NCI-H2227 (cell line): ENCODE measurements at regions not wholly inside any gene's neighbourhood (a gene's known extent, or its start where the extent isn't known, plus 50 kb on each side); places are given as distances from the start of the nearest gene placed in this dataset.

ENCODE experiments used
- DNase-seq: peaks from one replicate; lab custom pipeline; 2025; ENCODE audit not compliant: unreplicated experiment; lab: John Stamatoyannopoulos, UW

DNA sequence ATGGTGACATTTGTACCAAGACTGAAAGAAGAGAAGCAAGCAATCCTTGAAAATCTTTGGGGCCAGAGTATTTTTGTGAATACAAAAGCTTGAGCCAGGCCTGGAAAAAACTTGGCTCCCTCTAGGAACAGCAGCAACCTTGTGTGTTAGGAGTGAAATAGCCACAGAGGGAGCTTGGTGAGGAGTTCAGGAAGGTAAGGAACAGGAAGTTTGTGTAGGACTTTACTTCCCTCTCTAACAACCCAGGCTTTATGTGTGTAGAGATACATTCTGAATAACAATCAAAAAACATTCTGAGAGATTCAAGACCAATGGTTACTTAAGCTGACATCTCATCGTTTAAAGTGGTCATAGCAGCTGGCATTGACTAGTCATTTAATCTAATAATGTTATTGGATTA lies 668.5 kb downstream of the PCDH18 start:
- DNase-seq, result no peak

DNA sequence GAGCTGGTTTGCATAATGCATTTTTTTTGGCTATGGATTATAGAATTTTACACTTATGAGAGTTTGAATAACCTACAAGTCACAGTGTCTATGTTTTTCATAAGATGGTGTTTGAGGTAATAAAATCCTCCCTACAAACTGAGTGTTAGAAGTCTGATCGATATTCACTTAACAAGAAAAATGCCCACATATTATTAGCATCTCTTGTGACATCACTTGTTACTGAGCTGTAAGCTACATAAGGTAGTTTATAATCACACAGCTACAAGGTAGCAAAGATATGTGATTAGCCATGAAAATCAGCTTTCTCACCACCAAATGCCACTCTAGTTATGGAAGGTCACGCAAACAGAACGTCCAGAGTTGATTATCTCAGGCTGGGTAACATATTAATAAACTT lies 669.6 kb downstream of the PCDH18 start:
- no peak for DNase-seq

DNA sequence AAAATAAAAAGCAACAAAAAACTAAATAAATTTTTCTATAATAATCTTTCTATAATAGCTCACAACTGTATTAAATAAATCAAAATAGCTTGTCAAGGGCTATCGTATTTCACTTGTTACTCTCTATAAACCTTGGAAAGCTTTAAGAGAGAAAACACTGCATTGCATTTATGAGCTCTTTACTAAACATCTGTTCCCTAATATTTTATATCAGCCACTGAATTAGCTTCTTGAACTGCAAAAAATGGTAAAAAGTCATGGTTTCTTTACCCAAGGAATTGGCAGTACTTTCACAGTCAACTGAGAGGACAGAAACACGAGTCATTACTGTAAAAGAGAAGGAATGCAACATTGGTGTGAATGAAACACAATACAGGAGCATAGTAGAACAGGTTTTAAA lies 671.2 kb downstream of the PCDH18 start:
- DNase-seq, result no peak

DNA sequence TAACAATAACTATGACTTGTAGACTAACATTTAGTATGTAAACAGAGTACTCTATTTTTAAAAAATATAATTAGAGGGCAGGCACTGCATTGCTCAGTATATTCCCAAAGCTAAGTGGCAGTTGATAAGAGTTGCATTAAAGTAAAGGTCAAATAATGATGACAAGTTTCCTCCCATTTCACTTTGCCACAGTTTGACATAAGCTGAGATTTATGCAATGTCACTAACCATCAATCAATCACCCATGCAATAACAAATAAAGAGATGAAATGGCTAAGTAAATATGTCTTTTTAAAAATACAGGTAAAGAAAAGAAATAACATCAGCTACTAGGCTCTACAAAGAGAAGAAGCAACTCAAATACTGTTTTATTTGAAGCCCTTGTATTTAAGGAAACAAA lies 673.4 kb downstream of the PCDH18 start:
- no peak for DNase-seq

DNA sequence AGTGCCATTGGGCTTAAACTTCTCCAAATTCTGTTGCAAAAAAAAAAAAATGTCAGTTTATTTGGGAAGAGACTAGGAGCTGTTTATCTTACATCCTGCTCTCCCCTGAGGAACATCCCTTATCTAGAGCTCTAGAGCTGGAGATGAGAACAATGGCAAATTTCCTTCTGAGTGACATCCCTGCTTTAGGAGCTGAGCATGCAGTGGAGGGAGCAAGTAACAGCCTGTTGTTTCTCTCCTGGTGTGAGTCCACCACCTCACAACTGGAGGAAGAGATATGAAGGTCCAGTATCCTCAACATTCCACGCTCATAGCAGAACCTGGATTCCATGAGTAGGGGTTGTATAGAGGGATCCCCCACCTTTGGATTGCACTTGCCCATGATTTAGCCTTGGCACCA lies 676.4 kb downstream of the PCDH18 start:
- DNase-seq, result no peak

DNA sequence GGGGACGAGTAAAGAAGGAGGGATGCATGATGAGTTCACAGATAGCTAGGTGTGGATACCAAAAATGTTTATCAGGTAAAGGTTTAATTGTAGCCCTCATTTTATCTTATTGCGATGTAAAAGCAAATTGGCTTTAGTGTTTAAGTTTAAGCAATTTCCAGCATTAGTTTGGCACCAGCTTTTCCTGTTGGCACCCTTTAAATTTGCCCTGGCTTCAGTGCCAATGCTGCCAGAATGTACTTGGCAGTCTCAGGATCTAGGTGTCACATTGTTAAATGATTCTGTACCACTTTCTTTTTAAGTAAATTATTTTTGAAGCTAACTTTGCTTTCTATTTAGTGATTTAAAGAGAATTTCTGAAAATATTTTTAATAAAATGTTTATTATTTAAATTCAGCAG lies 681.8 kb downstream of the PCDH18 start:
- DNase-seq, result no peak

DNA sequence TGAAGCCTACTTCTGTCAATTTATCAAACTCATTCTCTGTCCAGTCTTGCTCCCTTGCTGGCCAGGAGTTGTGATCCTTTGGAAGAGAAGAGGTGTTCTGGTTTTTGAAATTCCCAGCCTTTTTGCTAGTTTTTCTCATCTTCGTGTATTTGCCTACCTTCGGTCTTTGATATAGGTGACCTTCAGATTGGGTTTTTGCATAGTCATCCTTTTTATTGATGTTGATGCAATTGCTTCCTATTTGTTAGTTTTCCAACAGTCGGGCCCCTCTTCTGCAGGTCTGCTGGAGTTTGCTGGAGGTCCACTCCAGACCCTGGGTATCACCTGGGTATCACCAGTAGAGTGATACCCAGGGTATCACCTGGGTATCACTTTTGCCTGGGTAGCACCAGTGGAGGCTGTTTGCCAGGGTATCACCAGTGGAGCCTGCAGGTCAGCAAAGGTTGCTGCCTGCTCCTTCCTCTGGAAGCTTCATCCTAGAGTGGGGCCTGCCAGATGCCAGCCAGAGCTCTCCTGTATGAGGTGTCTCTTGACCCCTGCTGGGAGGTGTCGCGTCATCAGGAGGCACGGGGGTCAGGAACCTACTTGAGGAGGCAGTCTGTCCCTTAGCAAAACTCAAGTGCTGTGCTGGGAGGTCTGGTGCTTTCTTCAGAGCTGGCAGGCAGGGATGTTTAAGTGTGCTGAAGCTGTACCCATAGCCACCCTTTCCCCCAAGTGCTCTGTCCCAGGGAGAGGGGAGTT lies 684.2 kb downstream of the PCDH18 start:
- DNase-seq, result no peak

DNA sequence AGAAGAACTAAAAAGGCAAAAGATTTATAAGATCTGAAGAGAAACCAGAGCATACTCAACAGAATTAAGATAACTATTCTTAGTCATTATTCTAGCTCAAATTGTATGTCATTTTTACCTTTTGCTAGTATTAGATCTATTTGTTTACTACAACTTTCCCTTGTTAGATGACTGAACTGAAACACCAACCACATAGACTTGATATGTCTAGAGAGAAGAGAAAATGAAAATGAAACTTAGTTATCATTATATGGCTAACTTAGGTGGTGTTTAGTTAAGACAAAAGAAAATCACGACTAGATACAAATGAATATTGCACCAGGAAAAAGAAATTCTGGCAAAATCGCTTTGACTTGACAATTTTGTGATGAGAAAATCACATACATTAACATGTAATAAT lies 690.8 kb downstream of the PCDH18 start:
- DNase-seq, result no peak

DNA sequence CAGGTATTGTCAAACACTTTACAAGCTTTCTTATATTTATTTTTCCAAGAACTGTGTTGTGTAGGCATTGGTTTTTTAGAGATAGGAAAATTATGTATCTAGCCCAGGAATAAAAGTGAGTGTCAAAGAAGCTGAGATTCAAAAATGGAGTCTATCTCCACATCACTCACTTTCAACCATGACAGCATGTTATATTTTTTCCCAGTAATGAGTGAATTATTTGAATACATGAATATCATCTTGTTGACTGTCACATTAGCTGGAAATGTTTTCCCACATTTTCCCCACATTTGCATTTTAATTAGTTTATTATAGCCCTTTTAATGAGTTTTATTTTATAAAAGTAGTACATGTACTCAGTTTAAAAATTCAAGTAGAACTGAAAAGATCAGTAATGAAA lies 693.7 kb downstream of the PCDH18 start:
- DNase-seq, result no peak

DNA sequence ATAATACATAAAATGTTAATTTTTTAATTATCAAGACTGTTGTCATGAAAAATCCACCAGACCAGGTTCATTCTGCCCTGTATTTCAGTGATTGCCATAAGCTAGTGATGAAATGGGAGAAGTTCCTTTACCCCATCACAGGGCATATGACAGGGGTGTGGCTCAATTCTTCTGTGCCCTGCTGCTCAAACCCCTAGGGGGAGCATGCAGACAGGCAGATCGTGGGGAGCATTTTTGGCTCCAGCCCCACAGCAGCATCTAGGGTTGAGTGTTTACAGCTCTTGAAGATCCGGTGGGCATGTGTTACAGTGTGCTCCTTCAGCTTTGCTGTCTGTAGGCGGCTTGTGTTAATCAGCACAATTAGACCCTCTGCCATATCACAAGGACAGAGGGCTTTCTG lies 700.7 kb downstream of the PCDH18 start:
- DNase-seq, result no peak

DNA sequence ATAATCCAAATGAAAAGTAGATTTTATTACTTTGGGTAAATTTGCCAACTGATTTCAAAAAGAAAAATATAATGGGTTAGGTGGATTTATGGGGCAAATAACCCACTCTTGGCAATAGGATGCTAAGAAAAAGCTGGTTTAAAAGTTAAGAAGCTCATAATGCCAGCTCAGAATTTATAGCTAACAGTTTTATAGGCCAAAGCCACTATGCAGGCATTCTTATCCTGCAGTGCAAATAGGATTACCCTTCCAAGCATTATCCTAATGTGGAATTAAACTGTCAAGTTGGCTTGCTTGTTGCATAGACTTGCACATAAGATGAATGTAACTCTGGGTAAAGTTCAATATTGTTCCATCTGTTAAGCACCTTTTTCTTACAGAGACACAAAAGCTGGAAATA lies 703.0 kb downstream of the PCDH18 start:
- DNase-seq, result no peak

DNA sequence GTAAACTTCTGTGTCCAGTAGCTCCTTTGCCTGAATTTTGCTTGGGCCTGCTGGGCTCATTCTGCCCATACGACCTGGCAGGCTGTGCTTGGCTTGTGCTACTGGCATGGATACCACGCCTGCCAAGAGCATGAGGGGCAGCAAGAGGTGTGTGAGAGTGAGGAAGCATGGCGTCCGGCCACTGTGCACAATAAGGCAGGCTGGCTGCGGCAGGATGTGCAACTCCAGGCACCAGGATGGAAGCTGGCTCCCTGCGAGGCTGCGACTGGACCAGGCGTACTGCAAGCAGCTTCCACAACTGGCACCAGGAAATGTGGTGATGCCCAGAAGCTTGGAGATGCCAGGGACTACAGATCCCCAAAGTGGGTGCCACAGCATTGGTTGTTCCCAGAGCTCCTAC lies 709.3 kb downstream of the PCDH18 start:
- DNase-seq, result no peak

DNA sequence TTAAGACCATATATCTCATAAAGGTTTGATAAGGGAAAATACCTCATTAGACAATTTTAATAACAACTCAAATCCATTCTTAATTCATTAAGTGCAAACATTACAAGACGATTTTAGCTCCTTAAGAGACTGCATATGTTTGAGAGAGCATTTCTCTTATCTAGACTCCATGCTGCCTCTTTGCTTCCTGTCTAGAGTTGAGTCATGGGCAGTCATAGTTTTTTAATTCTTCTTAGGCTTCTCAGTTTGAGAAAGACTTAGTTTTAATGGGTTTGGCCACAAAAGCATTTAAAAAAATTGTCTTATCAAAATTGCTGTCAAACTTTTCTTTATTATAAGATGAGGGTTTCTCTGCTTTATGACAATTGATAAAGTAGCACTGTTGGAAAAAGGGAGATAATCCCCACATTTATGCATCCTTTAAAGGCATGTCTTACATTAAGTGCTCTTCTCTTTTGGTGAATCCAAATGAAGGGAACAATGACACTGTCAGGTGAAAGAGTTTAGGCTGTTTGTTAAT lies 713.4 kb downstream of the PCDH18 start:
- no peak for DNase-seq

DNA sequence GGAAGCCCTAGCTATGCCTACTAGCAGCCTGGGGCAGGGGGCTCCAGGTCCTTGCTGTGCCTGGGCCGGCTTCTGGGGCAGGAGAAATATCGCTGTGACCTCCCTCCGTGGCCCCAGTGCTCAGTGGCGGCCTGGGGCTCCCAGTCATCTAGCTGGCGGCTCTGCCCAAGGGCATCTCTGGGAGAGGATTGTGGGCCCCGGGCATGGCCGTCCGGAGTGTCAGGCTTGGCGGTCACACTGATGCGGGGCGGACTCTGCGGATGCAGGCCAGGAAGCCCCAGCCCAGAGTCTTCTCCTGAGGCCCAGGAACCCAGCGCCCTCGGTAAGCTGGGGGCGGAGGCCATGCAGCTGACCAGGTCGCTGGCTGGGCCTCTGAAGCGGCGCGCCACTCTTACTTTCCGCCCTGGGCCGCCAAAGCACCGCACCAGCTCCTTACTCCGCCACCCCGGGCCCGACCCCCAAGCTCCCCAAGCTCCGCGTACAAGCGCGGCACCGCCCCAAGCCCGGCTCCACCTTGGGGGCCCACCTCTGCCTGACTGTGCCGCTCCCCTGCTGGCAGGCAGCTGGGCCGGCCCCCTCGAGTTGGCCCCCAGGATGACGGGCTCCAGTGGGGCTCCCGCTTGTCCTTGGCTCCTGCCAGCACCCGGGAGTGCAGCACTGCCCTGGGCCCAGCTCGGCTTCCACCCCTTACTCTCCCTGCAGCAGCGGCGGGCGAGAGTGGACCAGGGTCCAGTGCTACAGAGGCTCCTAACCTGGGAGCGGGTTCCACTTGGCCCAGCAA lies 720.0 kb downstream of the PCDH18 start:
- DNase-seq, result no peak

DNA sequence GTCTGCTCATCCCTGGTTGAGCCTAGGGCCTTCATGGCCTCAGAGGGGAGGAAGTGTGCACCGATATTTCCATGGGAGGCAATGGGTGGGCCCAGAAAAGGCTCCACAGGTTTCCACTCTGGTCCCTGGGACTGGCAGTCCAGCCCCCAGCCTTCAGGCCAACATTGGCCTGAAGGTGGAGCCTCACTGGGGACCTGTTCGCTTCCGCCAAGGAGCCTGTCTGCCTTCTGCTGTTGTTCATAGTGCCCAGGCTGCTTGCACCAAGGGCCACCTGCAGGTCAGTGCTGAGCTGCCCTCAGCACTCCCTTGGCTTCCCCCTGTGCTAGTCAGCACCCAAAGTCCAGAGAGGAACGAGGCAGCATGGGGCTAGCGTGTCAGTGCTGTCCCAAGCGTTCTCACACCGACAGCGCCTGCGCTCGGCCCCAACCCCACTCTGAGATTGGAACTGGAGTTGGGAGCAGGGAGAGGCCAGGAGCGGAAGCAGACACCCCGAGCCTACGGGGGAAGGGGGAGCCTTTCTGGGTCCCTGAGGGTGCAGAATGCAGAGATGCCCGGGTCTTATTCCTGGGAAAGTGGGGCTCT lies 720.7 kb downstream of the PCDH18 start:
- DNase-seq, result no peak

DNA sequence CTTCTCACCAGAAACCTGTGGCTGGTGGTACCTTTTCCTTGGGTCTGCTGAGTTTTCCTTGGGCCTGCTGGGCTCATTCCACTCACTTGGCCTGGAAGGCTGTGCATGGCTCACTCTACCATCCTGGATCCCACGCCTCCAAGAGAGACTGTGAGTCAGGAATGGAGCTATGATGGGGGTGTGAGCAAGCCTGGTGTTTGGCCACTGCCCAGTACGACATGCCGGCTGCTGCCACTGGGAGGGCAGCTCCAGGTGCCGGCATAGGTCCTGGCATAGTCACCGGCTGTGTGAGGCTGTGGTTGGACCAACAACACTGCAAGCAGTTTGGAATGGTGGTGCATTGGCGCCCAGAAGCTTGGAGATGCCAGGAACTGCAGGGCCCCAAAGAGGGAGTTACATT lies 721.7 kb downstream of the PCDH18 start:
- no peak for DNase-seq

DNA sequence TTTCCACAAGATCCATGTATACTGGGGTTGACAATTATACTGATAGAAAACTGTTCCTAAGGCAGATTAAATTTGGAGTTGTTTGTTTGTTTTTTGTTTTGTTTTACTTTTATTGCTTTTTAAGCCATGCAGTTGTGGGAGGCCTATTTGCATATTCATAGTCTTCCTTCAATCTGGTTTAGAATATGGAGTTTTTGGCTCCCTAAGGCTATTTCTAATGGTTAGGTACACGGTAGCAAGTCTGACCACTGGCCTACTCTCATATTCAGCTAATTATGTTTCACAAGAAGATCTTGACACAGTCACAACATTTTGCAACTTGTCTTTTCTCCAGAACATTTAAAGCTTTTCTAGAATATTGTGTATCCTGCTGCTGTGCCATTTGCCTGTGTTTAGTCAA lies 725.5 kb downstream of the PCDH18 start:
- DNase-seq, result no peak

DNA sequence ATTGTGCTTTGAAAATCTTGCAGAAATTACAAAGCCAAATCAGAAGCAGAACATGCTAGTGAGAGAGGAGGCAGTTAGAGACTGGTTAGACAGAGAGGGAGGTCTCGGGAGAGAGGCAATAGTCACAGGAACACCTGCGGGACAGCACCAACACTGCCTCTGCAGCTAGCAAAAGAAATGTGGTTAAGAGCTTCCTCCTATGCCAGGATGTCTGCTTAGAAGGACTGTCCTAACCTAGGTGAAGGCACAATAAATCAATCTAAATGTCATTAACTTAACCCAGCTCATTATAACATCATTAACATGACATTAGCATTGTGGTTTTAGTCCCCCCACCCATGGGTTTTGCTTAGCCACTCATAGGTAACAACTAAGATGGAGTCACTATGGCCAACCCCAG lies 726.7 kb downstream of the PCDH18 start:
- DNase-seq, result no peak

DNA sequence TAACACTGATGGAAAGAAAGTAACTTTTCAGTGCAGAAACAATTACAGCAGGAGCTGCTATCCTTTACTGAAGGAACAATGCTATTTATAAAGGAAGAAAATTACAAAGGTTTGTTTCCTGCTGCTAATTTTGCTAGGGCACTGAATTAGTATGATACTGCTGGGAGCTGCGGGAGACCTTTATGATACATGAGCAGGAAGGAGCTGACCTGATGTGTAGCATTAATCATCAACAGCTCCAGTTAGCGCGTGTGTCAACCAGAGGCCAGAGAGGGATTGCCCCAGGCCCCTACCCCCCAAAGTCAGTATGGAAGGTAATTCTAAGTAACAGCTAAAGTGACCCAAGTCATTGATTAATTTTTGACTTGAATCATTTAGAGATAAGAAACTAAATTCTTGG lies 728.9 kb downstream of the PCDH18 start:
- DNase-seq, result no peak

DNA sequence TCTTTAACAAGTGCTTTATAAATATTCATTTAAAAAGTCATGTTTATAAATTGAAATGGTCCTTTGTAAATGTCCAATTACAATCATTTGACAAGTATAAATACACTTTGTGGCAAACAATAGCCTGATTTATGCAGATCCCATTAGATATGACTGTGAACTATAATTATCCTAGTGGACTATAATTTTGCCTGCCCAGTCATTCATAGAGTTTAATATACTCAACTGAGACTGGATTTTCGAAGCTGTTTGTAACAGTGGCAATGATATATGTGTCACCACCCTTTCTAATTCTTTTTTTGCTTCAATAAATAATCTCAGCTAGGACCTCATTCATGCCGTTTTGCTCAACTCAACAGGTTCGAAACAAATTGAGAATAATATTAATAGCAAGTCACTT lies 732.0 kb downstream of the PCDH18 start:
- no peak for DNase-seq

DNA sequence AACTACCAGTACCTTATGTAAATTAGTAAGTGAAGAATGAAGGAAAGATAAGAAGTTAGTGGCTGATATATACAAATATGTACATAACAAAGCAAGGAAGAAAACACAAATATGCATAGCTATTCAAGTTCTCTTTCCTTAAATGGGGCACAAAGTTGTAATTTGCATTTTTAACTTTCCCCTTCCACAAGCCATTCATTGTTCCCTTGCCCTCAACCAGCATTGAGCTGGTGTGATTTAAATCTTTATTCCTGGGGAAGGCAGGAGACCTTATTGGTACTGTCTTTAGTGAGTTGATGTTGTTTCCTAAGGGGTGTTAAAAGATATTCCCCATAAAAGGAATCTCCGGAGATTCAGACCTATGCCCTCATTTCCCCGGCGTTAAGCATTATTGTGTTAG lies 735.3 kb downstream of the PCDH18 start:
- no peak for DNase-seq

DNA sequence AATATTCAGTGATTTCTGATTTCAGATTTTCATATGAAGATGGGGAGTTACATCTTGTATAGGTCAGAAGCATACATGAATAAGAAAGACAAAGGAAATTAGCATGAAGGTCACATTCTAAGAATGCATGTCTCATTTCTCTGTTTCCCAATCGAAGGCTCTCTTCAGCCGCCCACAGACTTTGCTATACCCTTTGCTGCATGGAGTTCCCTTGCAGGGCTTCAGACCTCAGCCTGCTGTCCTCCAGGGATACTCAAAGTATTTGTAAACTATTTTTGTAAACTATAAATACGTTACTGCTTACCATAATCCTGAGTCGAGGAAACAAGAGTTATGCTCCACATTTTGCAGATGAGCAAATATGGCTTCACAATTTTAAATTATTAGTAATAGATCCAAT lies 738.4 kb downstream of the PCDH18 start:
- DNase-seq, result no peak
